ENCODE measurements at regions not wholly inside any gene's neighbourhood (a gene's known extent, or its start where the extent isn't known, plus 50 kb on each side); places are given as distances from the start of the nearest gene placed in this dataset.
A peak's percentile ranks its signal among the peaks of the same experiment; 100 is the strongest.
"Not testable (repeated sequence)": the region's sequence is repeated elsewhere in the genome, so short reads cannot be mapped to it uniquely, and the experiment has no call there.

DNA sequence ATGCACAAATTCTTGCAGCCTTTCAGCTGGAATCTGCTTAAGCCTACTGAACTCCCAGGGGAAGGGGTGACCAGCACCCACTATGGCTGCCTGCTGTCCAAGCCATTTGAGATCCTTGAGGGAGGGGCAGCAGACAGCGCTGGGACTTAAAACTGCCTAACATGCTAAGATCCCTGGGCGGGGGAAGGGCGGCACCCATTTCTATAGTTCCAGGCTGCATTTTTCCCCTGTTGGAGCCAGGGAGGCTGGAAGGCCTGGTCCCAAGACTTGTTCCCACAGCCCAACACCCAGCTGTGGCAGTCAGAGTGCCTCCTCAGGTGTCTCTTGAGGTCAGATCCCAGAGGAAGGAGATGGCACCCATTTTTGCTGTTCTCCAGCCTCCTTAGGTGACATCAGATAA, 1061.3 kb upstream of the COX7C start:
- no peak for DNase-seq

DNA sequence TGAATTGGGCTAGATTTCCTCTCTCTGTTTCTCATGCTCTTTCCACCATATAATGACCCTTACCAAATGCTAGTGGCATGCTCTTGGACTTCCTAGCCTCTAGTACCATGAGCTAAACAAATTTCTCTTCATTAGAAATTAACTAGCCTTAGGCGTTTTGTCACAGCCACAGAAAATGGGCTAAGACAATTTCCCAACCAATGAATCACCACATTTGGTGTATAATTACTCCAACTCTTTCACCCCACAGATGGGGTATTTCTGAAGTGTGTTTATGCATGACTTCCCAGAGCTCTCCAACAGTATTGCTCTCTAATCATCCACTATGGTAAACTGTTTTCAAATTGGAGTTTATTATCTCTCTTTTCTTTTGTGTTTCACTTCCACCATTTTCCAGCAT, 1041.1 kb upstream of the COX7C start:
- DNase-seq, result no peak

DNA sequence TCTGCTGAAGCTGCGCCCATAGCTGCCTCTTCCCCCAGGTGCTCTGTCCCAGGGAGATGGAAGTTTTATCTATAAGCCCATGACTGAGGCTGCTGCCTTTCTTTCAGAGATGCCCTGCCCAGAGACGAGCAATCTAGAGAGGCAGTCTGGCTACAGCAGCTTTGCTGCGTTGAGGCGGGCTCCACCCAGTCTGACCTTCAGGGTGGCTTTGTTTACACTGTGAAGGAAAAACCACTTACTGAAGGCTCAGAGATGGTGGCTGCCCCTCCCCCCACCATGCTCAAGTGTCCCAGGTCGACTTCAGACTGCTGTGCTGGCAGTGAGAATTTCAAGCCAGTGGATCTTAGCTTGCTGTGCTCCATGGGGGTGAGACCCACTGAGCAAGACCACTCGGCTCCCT, 1029.9 kb upstream of the COX7C start:
- peak; percentile 1 for DNase-seq

DNA sequence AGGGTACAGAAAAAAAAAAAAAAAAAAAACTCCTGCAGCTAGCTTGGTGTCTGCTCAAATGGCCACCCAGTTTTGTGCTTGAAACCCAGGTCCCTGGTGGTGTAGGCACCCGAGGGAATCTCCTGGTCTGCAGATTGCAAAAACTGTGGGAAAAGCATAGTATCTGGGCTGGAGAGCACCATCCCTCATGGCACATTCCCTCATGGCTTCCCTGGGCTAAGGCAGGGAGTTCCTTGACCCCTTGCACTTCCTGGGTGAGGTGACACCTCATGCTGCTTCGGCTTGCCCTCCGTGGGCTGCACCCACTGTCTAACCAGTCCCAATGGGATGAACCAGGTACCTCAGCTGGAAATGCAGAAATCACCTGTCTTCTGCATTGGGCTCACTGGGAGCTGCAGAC, 1029.5 kb upstream of the COX7C start:
- not testable (repeated sequence) for DNase-seq

DNA sequence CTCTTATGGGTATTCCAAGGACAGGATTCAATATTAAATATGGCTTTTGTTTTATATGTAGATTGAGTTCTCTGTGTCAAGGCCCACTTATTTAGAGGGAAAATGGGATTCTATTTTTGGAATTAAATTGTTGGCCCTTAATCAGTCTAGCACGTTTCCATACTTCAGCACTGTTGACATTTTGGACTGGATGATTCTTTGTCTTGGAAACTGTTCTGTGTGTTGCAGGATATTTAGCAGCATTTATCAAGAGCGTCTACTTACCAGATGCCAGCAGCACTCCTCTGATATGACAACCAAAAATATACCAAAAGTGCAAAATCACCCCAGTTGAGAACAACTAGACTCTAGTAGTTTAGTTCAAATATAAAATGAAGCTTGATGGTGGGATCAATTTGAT, 1027.0 kb upstream of the COX7C start:
- no peak for DNase-seq

DNA sequence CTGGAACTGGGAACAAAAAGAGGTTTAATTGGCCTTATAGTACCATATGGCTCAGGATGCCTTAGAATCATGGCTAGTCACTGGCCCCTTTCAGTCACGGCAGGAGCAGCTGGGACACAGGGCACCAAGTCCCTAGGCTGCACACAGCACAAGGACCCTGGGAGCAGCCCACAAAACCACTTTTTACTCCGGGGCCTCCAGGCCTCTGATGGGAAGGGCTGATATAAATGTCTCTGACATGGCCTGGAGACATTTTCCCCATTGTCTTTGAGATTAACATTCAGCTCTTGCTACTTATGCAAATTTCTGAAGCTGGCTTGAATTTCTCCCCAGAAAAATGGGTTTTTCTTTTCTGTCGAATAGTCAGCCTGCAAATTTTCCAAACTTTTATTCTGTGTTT, 1026.4 kb upstream of the COX7C start:
- DNase-seq, result no peak

DNA sequence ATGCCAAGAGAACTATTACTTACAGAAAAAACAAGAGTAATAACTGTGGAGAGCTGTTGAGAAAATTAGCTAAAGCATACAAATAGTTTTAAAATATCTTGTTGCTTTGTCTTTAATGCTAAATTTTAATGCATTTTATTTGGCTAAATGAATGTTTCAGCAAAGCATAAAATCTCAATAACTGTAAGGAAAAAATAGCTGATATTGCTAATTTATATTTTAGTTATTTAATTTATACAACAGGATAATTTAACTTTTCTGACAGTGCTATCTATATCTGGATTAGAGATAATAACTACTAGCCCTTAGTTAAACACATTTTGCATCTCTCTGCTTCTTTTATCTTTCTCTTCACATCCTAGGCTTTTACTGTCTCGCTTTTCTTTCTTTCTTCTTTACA, 1014.9 kb upstream of the COX7C start:
- DNase-seq, result no peak

DNA sequence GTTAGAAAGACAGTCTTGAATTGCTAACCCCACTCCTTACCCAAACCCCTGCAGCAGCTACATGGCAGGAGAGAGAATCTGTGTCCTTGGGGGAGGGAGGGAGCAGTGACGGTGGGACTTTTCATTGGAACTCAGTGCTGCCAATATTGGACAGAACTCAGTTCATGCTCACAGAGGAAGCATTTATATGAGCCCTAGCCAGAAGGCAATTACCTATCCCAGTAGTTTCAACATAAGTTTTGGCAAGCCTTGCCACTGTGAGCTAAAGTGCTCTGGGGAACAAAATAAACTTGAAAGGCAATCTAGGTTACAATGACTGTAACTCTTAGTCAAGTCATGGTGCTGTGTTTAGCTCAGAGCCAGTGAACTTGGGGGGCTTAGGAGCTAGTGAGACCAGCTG, 1013.4 kb upstream of the COX7C start:
- no peak for DNase-seq

DNA sequence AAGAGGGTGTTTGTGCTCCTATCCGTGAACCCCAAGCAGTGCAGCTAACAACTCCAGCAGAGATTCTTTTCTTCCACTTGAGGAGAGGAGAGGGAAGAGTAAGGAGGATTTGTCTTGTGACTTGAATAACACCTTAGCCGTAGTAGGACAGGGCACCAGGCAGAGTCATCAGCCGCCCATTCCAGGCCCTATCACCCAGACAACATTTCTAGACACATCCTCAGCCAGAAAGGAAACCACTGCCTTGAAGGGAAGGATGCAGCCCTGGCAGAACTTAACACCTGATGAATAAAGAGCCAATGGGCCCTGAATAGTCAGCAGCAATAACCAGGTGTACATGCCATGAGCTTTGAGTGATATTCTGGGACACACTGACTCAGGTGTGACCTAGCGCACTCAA, 1013.0 kb upstream of the COX7C start:
- no peak for DNase-seq

DNA sequence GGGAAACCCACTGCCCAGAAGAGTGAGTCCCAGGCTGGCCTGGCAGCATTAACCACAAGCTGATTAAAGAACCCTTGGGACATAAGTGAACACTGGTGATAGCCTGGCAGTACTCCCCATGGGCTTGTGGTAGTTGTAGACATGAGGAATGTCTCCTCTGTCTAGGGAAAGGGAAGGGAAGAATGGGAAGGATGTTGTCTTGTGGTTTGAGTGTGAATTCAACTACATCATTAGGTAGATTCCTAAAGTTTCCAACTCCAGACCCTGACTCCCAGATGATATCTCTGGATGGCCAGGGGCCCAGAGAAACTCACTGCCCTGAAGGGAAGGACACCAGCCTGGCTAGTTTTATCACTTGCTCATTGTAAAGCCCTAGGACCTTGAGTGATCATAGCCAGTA, 1012.4 kb upstream of the COX7C start:
- DNase-seq, result no peak

DNA sequence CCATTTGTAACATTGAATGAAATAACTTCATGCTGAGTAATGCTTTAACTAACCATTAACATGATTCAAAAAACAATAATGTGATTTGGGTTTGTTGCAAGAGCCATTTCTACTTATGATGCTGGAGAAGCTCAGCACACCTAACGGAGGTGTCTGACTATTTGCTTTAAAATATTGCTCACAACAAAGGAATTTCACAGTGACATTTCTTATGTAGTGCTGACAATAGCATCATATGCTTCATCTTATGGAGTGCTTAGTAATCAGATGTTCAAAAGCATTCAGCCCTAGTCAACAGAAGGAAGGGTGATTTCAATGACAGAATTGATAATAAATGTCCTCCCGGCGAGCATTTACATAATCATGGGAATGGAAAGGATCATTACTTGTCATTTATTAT, 1003.3 kb upstream of the COX7C start:
- no peak for DNase-seq

DNA sequence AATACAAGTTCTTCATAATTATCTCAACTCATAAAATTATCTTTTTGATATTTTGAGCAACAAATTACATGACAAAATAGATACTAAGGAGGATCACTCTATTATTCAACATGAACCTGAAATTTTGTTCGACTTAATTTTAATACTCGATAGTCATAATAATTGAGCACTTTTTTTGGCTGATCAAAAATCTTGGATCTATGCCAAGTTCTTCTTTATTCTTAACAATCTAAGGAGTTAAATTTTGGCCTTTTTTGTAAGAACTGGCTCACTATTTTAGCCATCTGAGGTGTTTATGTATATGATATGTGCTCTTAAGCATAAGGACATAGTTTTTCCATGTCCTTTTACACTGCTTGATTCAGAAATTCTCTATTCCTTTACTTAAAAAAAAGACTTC, 996.1 kb upstream of the COX7C start:
- no peak for DNase-seq

DNA sequence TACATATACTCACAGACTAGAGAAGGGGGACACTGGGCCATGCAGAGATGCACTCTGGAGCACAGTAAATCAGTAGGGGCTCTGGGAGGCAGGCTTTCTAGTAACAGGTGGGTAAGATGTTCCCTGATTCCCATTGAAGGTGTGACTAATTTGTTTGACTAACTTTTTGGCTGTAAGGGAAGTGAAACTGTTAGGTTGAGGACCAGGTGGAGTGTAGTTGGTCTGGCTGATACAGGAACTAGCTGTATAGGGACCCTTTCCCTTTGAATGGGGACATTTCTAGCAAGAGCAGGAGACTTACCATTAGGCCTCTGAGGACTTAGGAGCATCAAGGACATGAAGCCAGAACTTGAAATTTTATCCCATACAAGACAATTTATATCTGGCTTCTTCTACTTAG, 989.6 kb upstream of the COX7C start:
- no peak for DNase-seq

DNA sequence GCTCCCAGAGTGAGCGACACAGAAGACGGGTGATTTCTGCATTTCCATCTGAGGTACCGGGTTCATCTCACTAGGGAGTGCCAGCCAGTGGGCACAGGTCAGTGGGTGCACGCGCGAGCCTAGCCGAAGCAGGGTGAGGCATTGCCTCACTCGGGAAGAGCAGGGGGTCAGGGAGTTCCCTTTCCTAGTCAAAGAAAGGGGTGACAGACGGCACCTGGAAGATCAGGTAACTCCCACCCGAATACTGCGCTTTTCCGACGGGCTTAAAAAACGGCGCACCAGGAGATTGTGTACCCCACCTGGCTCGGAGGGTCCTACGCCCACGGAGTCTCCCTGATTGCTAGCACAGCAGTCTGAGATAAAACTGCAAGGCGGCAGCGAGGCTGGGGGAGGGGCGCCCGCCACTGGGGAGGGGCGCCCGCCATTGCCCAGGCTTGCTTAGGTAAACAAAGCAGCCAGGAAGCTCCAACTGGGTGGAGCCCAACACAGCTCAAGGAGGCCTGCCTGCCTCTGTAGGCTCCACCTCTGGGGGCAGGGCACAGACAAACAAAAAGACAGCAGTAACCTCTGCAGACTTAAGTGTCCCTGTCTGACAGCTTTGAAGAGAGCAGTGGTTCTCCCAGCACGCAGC, 979.1 kb upstream of the COX7C start:
- DNase-seq, result peak; percentile 42

DNA sequence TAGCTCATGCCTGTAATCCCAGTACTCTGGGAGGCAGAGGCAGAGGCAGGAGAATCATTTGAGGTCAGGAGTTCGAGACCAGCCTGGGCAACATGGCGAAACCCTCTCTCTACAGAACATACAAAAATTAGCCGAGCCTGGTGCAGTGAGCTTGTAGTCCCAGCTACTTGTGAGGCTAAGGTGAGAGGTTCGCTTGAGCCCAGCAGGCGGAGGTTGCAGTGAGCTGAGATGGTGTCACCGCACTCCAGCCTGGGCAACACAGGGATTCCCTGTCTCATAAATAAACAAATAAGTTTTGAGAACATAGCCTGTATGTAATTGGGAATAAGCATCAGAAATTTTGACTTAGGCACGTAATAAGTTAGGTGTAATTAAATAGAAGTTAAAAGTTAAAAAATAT, 971.7 kb upstream of the COX7C start:
- no peak for DNase-seq

DNA sequence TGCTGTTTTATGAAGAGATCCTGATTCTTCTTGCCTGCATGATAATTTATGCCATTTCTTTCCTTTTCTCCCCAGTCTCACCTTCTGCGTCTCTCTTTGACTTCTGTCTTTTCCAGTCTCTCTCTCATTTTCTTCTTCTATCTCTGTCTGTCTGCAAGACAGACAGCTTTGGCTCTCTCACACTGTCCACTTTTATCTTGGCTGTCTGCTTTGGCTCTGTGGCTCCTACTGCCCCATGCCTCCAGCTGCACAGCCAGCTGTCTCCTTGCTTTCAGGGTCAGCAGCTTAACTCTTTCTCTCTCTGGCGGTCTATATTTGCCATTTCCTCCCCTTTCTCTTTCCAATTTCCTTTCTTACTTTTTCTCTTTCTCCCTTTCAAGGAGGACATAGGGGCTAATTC, 971.1 kb upstream of the COX7C start:
- DNase-seq, result no peak

DNA sequence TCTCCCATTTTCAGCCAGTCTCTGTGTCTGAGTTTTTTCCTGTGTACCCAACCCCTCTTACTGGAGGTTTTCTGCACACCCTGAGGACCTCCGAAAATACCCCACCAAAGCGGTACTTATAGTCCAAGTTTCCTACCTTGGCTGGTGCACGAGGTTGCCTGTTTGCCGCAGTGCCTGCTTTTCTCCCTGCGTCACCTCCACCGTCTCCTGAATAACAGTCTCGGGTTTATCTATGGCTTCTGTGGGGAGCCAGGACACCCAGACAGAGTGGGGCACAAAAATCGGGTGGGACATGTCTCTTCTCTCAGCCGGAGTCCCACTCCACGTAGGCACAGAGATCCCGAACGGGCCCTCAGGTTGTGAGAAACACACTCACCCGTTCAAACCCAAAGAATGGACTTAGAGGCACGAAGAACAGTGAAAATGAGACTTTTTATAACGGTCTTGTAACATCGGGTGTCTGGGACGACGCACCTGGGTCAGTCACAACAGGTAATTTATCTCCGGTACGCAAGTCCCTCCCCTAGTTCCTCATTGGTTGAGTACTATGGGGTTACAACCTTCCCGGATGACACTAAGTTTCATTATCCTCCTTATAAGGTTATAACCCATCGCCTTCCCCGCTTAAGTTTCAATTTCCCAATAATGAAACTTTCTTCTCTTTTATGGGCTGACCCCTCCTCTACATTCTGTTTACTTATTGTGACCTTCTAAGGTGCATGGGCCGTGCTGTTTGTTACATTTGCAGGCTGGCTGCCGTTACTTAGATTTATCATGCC, 970.2 kb upstream of the COX7C start:
- no peak for DNase-seq

DNA sequence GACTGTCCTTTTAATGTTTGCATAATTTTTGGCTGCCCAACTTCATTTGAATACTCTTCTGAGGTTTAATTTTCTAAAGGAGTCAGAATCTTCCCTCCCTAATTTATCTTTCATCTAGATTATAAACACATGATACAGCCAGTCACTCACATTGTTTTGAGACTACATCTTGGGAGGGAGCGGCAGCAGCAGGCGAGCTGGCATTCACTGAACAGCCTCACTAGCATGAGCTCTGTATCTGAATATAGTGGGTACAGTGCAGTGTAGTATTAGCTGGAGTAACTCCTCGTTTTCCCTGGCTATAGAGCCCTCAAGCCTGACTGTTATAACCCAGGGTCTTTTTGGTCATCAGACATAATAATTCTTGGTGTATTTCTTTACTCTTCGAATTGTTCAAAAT, 969.2 kb upstream of the COX7C start:
- no peak for DNase-seq

DNA sequence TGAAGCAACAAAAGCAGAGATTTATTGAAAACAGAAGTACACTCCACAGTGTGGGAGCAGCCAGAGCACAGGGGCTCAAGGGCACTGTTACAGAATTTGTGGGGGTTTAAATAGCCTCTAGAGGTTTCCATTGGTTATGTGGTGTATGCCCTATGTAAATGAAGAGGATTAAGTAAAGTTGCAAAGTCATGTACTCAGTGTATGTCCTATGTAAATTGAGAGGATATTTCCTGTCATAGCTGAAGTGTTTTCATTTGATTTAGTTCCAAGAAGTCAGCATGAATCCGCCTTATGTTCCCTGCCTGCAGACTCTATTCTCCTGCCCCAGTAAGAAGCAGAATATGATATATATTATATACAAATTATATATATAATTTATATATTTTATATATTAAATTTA, 966.0 kb upstream of the COX7C start:
- no peak for DNase-seq

DNA sequence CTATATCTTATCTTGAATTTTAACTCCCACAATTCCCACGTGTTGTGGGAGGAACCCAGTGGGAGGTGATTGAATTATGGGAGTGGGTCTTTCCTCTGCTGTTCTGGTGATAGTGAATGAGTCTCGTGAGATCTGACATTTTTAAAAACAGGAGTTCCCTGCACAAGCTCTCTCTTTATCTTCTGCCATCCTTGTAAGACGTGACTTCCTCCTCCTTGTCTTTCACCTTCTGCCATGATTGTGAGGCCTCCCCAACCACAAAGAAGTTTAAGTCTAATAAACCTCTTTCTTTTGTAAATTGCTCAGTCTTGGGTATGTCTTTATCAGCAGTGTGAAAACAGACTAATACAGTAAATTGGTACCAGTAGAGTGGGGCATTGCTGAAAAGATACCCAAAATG, 963.6 kb upstream of the COX7C start:
- not testable (repeated sequence) for DNase-seq

DNA sequence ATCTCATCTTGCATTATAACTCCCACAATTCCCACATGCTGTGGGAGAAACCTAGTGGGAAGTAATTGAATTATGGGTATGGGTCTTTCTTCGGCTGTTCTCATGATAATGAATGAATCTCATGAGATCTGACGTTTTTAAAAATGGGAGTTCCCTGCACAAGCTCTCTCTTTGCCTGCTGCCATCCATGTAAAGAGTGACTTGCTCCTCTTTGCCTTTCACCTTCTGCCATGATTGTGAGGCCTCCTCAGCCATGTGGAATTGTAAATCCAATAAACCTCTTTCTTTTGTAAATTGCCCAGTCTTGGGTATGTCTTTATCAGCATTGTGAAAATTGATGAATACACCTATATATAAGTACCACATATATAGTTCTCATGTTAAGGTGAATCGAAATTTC, 961.7 kb upstream of the COX7C start:
- no peak for DNase-seq

DNA sequence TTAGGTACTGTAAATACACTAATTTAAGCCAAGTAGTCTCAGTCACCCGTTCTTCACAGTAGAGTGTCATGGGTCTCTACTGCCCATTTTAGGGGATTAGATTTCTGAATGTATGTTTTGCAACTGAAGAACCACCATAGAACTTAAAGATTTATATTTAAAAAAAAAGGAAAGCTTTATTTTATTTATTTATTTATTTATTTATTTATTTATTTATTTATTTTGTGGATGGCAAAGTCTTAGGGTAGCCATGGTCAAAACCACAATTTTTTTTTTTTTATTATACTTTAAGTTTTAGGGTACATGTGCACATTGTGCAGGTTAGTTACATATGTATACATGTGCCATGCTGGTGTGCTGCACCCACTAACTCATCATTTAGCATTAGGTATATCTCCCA, 960.4 kb upstream of the COX7C start:
- not testable (repeated sequence) for DNase-seq

DNA sequence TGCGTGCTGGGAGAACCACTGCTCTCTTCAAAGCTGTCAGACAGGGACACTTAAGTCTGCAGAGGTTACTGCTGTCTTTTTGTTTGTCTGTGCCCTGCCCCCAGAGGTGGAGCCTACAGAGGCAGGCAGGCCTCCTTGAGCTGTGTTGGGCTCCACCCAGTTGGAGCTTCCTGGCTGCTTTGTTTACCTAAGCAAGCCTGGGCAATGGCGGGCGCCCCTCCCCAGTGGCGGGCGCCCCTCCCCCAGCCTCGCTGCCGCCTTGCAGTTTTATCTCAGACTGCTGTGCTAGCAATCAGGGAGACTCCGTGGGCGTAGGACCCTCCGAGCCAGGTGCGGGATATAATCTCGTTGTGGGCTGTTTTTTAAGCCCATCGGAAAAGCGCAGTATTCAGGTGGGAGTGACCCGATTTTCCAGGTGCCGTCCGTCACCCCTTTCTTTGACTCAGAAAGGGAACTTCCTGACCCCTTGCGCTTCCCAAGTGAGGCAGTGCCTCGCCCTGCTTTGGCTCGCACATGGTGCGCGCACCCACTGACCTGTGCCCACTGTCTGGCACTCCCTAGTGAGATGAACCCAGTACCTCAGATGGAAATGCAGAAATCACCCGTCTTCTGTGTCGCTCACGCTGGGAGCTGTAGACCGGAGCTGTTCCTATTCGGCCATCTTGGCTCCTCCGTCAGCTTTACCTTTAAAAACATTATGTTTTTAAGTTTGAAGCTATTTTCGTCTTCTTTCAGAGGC, 954.6 kb upstream of the COX7C start:
- not testable (repeated sequence) for DNase-seq

DNA sequence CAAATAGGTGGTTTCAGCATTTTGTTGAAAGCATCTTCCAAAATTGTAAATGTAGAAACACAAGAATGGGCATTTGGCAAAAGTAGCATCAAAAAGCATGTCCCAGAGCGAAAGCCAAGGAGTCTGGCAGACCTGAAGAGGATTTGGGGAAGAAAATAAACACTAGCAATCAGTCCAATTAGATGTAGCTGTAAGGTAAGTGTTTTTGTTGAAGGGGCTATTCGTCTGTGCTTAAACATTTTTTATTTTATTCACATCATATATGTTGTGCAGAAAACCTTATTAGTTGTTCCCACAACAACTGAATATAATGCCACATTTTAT, 954.1 kb upstream of the COX7C start:
- no peak for DNase-seq

DNA sequence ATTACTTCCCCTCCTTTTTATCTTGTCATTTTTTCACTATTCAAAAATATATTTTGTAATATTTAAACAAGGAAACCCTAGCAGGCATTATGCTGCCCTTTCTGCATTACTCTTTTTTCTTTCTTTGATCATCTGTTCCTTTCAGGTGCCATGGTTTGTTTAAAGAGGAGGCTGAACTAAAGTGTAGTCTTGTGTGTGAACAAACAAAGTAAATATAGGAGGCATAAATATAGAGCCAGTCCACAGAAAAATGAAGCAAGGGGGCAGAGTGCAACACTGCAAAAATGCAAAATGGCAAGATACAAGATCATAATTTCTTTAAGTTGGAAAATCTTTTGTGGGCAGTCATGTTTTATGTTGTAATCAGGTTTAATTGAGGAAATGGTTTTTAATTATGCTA, 947.3 kb upstream of the COX7C start:
- peak; percentile 71 for DNase-seq

Data from NCI-H748 treated with DMSO at 0.1 percent for 48 hours (cell line).